ENCODE measurements at regions not wholly inside any gene's neighbourhood (a gene's known extent, or its start where the extent isn't known, plus 50 kb on each side); places are given as distances from the start of the nearest gene placed in this dataset.

- no peak for DNase-seq (ENCODE audit: low spot score)
- ATAC-seq: peak; percentile 15
- intact Hi-C loops (cut with DNase I): no loop called here
These were observed 990.3 kb downstream of the AACS start for GRCh38 chr12:126055521-126055920.

DNA sequence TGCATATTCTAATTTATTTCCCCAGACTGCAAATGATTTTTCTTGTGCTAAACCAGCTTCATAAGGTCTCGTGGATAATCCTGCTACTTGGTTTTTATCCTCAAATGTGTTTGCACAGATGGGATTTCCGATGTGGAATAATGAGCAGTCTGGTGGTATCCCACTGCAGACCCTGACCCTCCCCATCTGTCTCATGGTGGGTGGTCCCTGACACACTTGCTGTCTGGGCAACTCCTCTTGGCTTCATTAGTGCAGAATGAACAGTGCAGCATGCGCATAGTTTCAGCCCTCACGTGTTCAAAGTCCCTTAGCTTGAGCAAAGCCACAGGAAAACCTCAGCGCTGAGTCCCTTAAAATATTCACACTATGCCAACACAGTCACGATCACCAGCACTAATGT is 996.5 kb downstream of the AACS start:
- no peak for ATAC-seq
- intact Hi-C loops (cut with DNase I): no loop called here
- no peak for DNase-seq (ENCODE audit: low spot score)

DNA sequence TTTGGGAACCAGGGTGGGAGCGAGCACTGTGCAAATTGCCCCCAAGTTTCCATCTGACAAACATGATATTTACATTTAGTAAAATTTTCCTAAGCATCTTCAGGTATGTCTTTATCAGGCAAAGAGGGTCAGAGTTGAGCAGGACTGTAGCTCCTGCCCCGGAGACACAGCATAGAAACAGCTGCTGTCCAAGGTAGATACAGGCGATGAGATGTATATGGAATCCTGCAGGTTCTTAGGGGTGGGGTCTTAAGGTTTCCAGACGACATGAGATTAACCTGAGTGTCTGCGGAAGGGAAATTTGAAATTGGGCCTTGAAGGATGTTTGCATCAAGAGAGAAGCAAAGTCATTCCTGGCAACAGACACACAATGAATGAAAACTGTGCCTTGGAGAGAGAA is 998.8 kb downstream of the AACS start:
- no peak for ATAC-seq
- intact Hi-C loops (cut with DNase I): no loop called here
- no peak for DNase-seq (ENCODE audit: low spot score)

DNA sequence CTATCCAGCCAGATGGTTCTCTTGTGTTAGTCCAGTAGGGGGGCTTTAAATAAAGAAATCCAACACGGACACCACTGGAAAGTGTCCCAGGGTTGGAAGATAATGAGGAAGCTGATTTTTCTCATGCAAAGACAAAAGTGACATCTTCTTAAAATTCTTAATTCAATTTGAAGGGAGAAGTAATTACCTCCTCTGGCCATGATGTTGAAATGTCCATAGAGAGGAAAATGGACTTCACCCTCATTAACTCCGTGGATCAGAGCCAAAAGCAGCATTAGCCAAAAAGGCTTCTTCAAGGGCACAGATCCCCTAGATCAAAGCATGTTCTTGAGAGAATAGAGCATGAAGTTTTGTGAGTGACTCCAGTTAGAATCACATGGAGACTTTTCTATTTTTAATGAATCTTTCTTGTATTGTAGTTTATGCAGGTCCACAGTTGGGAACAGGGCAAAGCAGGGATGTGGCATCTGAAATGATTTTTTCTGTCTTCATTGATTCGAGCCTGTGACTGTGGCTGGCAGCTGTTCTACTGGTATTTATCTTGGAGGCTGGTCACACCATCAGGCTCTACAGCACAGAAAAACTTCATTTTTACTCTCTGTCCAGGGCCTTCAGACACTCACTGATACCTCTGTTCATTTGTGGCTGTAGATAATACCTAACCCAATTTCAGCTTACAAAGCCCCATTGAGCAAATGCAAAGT is 1002.5 kb downstream of the AACS start:
- DNase-seq (ENCODE audit: low spot score) (no peak), ATAC-seq (no peak)
- intact Hi-C loops (cut with DNase I): no loop called here

GRCh38 chr12:126069549-126070165 is 1004.4 kb downstream of the AACS start:
- peak; percentile 62 for DNase-seq (ENCODE audit: low spot score)
- intact Hi-C loops (cut with DNase I): no loop called here
- ATAC-seq: no peak

GRCh38 chr12:126076515-126076914 is 1011.3 kb downstream of the AACS start:
- intact Hi-C loops (cut with DNase I): no loop called here
- DNase-seq (ENCODE audit: low spot score) (no peak), ATAC-seq (no peak)

- no peak for DNase-seq (ENCODE audit: low spot score)
- intact Hi-C loops (cut with DNase I): loop anchor here (2.0 kb wide), 1 partner anchor 25 kb away; no protein-coding TSS in a partner anchor
- ATAC-seq: no peak
These were observed 1018.7 kb downstream of the AACS start for GRCh38 chr12:126083926-126084325.

DNA sequence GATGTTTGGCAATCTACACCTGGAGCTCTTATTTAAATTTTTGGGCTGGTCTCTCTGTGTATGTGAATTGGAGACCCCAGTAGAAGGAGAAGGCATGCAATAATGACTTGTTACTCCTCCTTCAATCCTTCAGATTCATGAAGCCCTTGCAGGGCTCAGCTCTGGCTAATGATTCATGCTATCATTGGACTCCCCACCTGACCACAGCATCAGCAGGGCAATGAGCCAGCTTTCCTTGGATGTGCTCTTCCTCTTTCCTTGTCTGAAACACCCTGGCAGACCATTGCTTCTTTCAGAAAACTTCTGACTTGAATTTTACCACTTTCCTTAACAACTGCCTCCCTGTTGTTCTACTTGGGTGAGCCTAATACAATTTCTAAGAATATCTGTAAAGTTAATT is 1019.2 kb downstream of the AACS start:
- intact Hi-C loops (cut with DNase I): loop anchor here (2.0 kb wide), 1 partner anchor 24 kb away; no protein-coding TSS in a partner anchor
- ATAC-seq (no peak), DNase-seq (ENCODE audit: low spot score) (no peak)

DNA sequence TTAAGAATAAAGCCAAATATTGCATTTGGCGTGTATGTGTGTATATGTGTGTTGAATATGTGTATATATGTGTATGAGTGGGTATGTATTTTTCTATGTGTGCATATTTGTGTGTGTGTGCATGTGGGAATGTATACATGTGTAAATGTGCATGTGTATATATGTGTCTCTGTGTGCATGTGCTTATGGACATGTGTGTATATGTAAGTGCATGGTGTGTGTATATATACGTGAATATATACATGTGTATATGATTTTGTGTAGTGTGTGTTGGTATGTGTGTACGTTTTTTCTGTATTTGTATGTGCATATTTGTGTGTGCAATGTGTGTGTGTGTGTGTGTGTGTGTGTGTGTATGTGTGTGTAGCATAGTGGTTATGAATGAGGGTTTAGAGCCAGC is 1021.0 kb downstream of the AACS start:
- ATAC-seq (no peak), DNase-seq (ENCODE audit: low spot score) (no peak)
- intact Hi-C loops (cut with DNase I): no loop called here

DNA sequence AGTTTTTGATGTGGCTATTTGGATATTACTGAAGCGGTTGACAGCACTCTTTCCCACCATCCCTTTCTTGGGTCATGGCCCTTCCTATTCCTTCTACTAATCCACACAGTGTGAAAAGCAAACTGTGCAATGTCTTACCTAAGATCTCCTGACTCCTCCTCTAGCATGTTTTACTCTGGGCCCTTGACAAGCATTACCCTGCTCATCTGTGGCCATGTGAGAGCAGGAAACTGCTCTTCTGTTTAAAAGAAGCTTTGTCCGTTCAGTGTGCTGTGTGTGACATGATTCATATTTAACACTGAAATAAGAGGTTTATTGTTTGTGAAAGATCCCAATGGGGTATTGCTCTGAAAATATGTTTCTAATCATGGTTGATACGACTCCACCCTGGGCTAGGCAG is 1022.5 kb downstream of the AACS start:
- no peak for DNase-seq (ENCODE audit: low spot score)
- intact Hi-C loops (cut with DNase I): no loop called here
- ATAC-seq: peak; percentile 90

DNA sequence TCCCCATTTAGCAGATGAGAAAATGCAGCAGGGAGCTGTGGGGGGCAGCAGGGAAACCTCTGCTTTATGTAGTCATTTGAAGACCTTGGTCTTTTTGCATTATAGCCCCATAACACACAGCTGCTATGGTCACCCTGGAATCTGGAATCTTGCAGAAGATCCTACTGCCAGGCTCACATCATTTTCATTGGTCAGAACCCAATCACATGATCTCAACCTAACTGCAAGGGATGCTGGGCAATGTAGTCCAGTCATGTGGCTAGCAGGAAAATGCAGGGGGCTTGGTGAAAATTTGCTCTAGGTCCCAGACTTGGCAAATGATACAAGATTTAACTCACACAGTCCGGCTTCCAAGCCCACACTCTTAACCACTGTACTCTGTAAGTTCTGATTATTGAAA is 1028.7 kb downstream of the AACS start:
- DNase-seq (ENCODE audit: low spot score) (no peak), ATAC-seq (peak; percentile 20)
- intact Hi-C loops (cut with DNase I): no loop called here

- intact Hi-C loops (cut with DNase I): no loop called here
- ATAC-seq (no peak), DNase-seq (ENCODE audit: low spot score) (no peak)
These were observed 1030.7 kb downstream of the AACS start for GRCh38 chr12:126095748-126096510.

- ATAC-seq: no peak
- intact Hi-C loops (cut with DNase I): no loop called here
- DNase-seq (ENCODE audit: low spot score): no peak
These were observed 1041.5 kb downstream of the AACS start for GRCh38 chr12:126106706-126107105.

DNA sequence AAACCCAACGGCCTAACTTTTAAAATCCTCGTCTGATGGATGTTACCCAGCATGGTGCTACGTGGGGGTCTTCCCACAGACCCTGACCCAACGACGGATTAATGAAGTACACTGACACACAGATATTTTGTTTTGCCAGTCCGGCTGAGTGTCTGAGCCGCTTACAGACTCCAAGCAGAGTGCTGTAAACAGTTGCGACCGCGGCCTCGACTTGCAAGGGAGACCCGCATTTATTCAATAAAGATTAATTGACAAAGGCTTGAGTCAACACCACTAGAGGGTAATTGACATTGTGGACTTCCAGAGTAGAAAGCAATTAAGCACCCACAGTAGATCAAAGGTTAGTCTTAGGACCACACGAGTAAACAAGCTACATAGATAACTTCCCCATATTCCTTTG is 1042.4 kb downstream of the AACS start:
- DNase-seq (ENCODE audit: low spot score) (no peak), ATAC-seq (no peak)
- intact Hi-C loops (cut with DNase I): loop anchor here (2.0 kb wide), 1 partner anchor 23 kb away; no protein-coding TSS in a partner anchor

- ATAC-seq: no peak
- intact Hi-C loops (cut with DNase I): loop anchor here (2.0 kb wide), 1 partner anchor 23 kb away; no protein-coding TSS in a partner anchor
- DNase-seq (ENCODE audit: low spot score): no peak
These were observed 1043.0 kb downstream of the AACS start for GRCh38 chr12:126108247-126108646.

DNA sequence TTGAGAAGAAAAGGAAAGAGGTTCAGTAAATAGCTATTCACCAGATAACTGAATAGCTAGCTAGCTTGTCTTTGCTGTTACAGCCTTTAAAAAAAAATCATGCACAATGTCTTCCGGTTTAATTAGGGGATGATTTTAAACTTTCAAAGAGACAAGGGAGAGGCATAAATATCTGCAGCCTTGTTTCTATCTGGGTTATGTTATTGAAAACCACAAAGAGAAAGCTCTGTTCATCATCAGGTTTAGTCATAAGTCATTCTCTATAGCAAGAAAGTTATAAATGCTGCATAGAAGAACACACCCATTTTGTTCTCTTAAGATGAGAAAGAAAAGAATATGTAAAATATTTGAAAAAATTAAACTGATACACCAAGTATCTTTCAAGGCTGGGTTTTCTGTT is 1046.9 kb downstream of the AACS start:
- ATAC-seq (no peak), DNase-seq (ENCODE audit: low spot score) (no peak)
- intact Hi-C loops (cut with DNase I): no loop called here

- ATAC-seq: no peak
- intact Hi-C loops (cut with DNase I): no loop called here
- no peak for DNase-seq (ENCODE audit: low spot score)
These were observed 1047.6 kb downstream of the AACS start for GRCh38 chr12:126112849-126113248.

DNA sequence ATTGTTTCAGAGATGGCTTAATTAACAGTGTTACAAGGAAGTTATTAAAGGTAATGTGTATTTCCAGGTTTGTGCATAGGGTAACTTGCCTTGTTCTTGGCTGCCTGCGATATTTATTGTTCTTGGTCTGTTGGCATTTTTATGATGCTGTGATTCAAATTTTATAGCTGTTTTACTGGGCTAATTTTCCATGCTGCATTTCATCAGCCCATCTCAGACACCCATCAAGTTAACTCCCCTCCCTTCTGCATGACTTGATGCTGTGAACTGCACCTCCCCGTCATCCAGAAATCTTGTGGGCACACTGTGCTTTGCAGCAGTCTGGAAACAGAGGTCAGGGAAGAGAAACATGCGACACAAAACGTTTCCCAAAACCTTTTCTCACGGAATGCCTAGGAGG is 1049.2 kb downstream of the AACS start:
- ATAC-seq (no peak), DNase-seq (ENCODE audit: low spot score) (no peak)
- intact Hi-C loops (cut with DNase I): no loop called here

GRCh38 chr12:126117502-126117901 is 1052.3 kb downstream of the AACS start:
- DNase-seq (ENCODE audit: low spot score) (no peak), ATAC-seq (no peak)
- intact Hi-C loops (cut with DNase I): no loop called here

DNA sequence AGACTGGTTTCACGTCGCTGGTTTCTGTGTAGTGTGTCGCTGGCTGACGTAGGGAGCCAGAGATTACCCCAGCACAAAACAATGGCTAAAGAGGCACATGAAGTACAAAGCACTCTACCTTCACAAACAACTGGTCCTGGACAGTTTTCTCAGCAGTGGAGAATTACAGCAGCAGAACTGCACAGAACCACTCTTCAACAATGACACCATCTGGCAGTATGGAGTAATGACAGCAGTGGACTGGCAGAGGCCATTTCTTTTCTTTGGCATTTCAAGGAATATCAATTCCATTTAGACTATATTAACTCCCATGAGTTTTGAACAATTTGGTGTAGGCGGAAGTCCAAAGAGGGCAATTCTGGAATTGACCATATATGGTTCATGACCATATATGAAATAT is 1074.1 kb downstream of the AACS start:
- no peak for ATAC-seq
- intact Hi-C loops (cut with DNase I): no loop called here
- no peak for DNase-seq (ENCODE audit: low spot score)

Measured in sciatic nerve (tissue), 2 donors.